NB4 (cell line): ENCODE measurements at regions not wholly inside any gene's neighbourhood (a gene's known extent, or its start where the extent isn't known, plus 50 kb on each side); places are given as distances from the start of the nearest gene placed in this dataset.

ENCODE experiments used
- MAX ChIP-seq: IDR thresholded peaks from 2 replicates; pipeline ENCODE4 v1.6.1; 2011; ENCODE audit warnings: low read depth, low read length
- POLR2A ChIP-seq: IDR thresholded peaks from 2 replicates; pipeline ENCODE4 v1.6.1; 2011; ENCODE audit warnings: mild to moderate bottlenecking; ENCODE audit not compliant: insufficient read length; ENCODE audit errors: extremely low read depth
- TF ChIP-seq, protein P1 (sequence below): IDR thresholded peaks from one replicate; pipeline ENCODE4 v1.5.1; 2012; ENCODE audit warnings: low read depth, low read length

GRCh38 chr20:20969701-20970280 lies 136.4 kb downstream of the LINC00237 start:
- TF ChIP-seq, protein P1, sequence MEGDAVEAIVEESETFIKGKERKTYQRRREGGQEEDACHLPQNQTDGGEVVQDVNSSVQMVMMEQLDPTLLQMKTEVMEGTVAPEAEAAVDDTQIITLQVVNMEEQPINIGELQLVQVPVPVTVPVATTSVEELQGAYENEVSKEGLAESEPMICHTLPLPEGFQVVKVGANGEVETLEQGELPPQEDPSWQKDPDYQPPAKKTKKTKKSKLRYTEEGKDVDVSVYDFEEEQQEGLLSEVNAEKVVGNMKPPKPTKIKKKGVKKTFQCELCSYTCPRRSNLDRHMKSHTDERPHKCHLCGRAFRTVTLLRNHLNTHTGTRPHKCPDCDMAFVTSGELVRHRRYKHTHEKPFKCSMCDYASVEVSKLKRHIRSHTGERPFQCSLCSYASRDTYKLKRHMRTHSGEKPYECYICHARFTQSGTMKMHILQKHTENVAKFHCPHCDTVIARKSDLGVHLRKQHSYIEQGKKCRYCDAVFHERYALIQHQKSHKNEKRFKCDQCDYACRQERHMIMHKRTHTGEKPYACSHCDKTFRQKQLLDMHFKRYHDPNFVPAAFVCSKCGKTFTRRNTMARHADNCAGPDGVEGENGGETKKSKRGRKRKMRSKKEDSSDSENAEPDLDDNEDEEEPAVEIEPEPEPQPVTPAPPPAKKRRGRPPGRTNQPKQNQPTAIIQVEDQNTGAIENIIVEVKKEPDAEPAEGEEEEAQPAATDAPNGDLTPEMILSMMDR: no peak
- TF ChIP-seq MAX (no peak), POLR2A (no peak)
